IPS DF 4.7 (cell line): ENCODE measurements at regions not wholly inside any gene's neighbourhood (a gene's known extent, or its start where the extent isn't known, plus 50 kb on each side); places are given as distances from the start of the nearest gene placed in this dataset.
"Not testable (repeated sequence)": the region's sequence is repeated elsewhere in the genome, so short reads cannot be mapped to it uniquely, and the experiment has no call there.

Experiments used
- DNase-seq: peaks from one replicate; pipeline ENCODE4 v3.0.0-alpha.2; 2013; ENCODE audit warnings: low spot score; ENCODE audit errors: extremely low read depth

- no peak for DNase-seq
These were observed 156.5 kb upstream of the LPP start for GRCh38 chr3:187997490-187997889.

GRCh38 chr3:187997946-187998561 lies 155.9 kb upstream of the LPP start:
- no peak for DNase-seq

GRCh38 chr3:187998611-187999010 lies 155.3 kb upstream of the LPP start:
- no peak for DNase-seq

- no peak for DNase-seq
These were observed 154.1 kb upstream of the LPP start for GRCh38 chr3:187999821-188000220.

- DNase-seq = no peak
These were observed 153.5 kb upstream of the LPP start for GRCh38 chr3:188000361-188000861.

- DNase-seq = no peak
These were observed 152.9 kb upstream of the LPP start for GRCh38 chr3:188001093-188001492.

- DNase-seq = no peak
These were observed 152.0 kb upstream of the LPP start for GRCh38 chr3:188001926-188002325.

- DNase-seq = no peak
These were observed 151.3 kb upstream of the LPP start for GRCh38 chr3:188002626-188003138.

- DNase-seq = no peak
These were observed 150.5 kb upstream of the LPP start for GRCh38 chr3:188003188-188004171.

GRCh38 chr3:188006726-188007393 lies 147.1 kb upstream of the LPP start:
- DNase-seq = no peak

- no peak for DNase-seq
These were observed 146.1 kb upstream of the LPP start for GRCh38 chr3:188007897-188008296.

GRCh38 chr3:188008582-188009213 lies 145.3 kb upstream of the LPP start:
- DNase-seq = no peak

- DNase-seq = no peak
These were observed 143.5 kb upstream of the LPP start for GRCh38 chr3:188010478-188010877.

- no peak for DNase-seq
These were observed 134.2 kb upstream of the LPP start for GRCh38 chr3:188019727-188020126.

GRCh38 chr3:188021041-188021440 lies 132.9 kb upstream of the LPP start:
- no peak for DNase-seq

GRCh38 chr3:188021502-188022040 lies 132.4 kb upstream of the LPP start:
- no peak for DNase-seq

GRCh38 chr3:188022902-188023301 lies 131.1 kb upstream of the LPP start:
- DNase-seq = not testable (repeated sequence)

- no peak for DNase-seq
These were observed 128.4 kb upstream of the LPP start for GRCh38 chr3:188025555-188025954.

GRCh38 chr3:188026191-188026968 lies 127.6 kb upstream of the LPP start:
- DNase-seq = no peak

- no peak for DNase-seq
These were observed 122.8 kb upstream of the LPP start for GRCh38 chr3:188031121-188031520.
